ENCODE measurements at regions not wholly inside any gene's neighbourhood (a gene's known extent, or its start where the extent isn't known, plus 50 kb on each side); places are given as distances from the start of the nearest gene placed in this dataset.
A peak's percentile ranks its signal among the peaks of the same experiment; 100 is the strongest.

GRCh38 chrY:11293392-11293791 is 1407.6 kb upstream of the USP9Y start:
- 9% methylated on average over 5 of the region's 5 CpGs for whole genome bisulfite sequencing (ENCODE audit: missing lambda C conversion rate)
- FAIRE-seq (no peak), DNase-seq (ENCODE audit: low read depth in 1 of 2, low spot score in 1 of 2) (no peak), ATAC-seq (no peak)
- Histone ChIP-seq H3K4me3 (no peak overlapping the region), H3K4me2 (no peak overlapping the region), H3K27ac (no peak overlapping the region), H3K4me1 (no peaks in the 10 kb centered on the region), H3K9me3 (no peaks in the 10 kb centered on the region)
- ChIA-PET CTCF (no interaction called here), POLR2A (no interaction called here)
- TF ChIP-seq ESRRA (IDR thresholded peaks at IDR 0.05; ENCODE audit: borderline replicate concordance, low read length) (no peak), ZC3H11A (IDR thresholded peaks at IDR 0.05) (no peak), HOXA7 (CRISPR knock-in tag; IDR thresholded peaks at IDR 0.05) (no peak), NPAS2 (CRISPR knock-in tag; IDR thresholded peaks at IDR 0.05; ENCODE audit: borderline replicate concordance) (no peak), CHD2 (IDR thresholded peaks at IDR 0.05; ENCODE audit: low read length, partially characterized antibody) (no peak), FOXS1 (CRISPR knock-in tag; IDR thresholded peaks at IDR 0.05) (no peak), RARB (CRISPR knock-in tag; IDR thresholded peaks at IDR 0.05) (no peak)

GRCh38 chrY:11334151-11334550 is 1366.9 kb upstream of the USP9Y start:
- ATAC-seq (no peak), DNase-seq (ENCODE audit: low read depth in 1 of 2, low spot score in 1 of 2) (peak in 1 of 2 experiments; percentile 8), FAIRE-seq (peak; percentile 65)
- ChIA-PET CTCF (no interaction called here), POLR2A (no interaction called here)
- no peak overlapping the region for H3K4me3 ChIP-seq
- WGBS (ENCODE audit: missing lambda C conversion rate), result 36% methylated on average over 13 of the region's 13 CpGs
- no peak overlapping the region for H3K4me2 ChIP-seq
- H3K4me1 ChIP-seq, result no peaks in the 10 kb centered on the region
- H3K27ac ChIP-seq, result no peak overlapping the region
- no peaks in the 10 kb centered on the region for H3K9me3 ChIP-seq
- no peak for TF ChIP-seq NR3C1 (IDR thresholded peaks at IDR 0.05)
